ENCODE measurements at regions not wholly inside any gene's neighbourhood (a gene's known extent, or its start where the extent isn't known, plus 50 kb on each side); places are given as distances from the start of the nearest gene placed in this dataset.

DNA sequence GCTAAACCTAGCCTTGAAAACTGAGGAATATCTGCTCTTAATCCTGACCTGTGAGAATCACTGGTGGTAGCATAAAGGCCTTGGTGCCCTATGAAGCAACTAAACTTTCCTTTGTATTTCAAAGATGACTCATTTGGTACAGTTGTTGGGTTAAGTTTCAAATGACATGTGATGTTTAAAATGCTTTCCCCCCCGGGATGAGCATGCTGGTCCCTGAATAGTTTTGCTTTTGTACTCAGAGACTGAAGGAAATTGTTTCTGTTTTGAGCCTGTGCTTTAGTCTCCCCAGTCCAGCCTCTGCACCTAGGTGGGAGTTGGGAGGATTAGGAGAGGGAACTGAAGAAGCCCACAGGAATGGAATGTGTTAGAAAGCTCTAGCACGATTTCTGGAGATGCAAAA is 258.9 kb upstream of the NPY start:
- no peak overlapping the region for H3K4me3 Mint-ChIP-seq
- TF ChIP-seq, protein P1, sequence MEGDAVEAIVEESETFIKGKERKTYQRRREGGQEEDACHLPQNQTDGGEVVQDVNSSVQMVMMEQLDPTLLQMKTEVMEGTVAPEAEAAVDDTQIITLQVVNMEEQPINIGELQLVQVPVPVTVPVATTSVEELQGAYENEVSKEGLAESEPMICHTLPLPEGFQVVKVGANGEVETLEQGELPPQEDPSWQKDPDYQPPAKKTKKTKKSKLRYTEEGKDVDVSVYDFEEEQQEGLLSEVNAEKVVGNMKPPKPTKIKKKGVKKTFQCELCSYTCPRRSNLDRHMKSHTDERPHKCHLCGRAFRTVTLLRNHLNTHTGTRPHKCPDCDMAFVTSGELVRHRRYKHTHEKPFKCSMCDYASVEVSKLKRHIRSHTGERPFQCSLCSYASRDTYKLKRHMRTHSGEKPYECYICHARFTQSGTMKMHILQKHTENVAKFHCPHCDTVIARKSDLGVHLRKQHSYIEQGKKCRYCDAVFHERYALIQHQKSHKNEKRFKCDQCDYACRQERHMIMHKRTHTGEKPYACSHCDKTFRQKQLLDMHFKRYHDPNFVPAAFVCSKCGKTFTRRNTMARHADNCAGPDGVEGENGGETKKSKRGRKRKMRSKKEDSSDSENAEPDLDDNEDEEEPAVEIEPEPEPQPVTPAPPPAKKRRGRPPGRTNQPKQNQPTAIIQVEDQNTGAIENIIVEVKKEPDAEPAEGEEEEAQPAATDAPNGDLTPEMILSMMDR (IDR thresholded peaks at IDR 0.05) = no peak
- H3K27ac Mint-ChIP-seq = no peak overlapping the region
- no peaks in the 10 kb centered on the region for H3K4me1 Mint-ChIP-seq (ENCODE audit: low read depth)
- H3K27me3 Mint-ChIP-seq (ENCODE audit: insufficient read depth) = peaks cover 2% of the 10 kb centered on the region
- DNase-seq = no peak
- H3K9me3 Mint-ChIP-seq = peaks cover 21% of the 10 kb centered on the region
- H3K36me3 Mint-ChIP-seq (ENCODE audit: low read depth) = no peaks in the 10 kb centered on the region; the same call in 1 of the 2 replicates

DNA sequence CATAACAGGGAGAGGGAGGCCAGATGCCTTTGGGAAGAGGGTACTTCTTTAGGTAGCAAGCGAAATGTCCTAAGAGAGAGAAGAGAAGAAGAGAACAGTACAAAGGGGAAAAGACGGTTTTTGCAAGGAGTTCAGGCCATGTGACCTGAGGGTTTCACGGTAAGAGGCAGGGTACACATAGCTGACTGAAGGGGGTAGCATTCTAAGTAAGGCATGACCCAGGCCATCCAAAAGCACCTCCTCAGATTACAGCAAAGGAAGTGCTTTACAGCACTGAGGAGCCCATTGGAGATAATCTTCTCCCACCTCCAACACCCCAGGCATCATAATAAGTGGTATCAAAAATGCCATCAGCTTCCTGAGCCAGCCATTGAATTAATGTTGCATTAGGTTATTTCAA is 258.2 kb upstream of the NPY start:
- TF ChIP-seq, protein P1 (IDR thresholded peaks at IDR 0.05) = no peak

DNA sequence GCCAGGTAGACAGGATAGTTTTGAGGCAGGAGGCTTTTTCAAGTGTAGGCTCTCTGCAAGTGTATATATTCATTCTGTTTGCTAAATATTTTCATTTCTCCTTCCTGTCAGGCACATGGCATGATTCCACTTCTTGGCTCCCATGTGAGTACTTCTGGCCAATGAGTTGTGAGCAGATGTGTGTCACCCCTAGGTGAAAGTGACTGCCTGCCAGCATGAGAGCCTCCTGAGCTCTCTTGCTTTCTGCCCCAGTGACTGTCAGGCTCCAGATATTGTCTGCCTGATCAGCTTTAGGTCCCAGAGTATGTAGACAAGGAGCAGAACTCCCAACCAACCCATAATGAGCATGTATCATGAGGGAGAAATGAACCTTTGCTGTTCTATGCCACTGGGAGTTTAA is 257.6 kb upstream of the NPY start:
- Mint-ChIP-seq H3K4me3 (no peak overlapping the region), H3K27ac (no peak overlapping the region), H3K27me3 (ENCODE audit: insufficient read depth) (peaks cover 2% of the 10 kb centered on the region), H3K9me3 (peaks cover 21% of the 10 kb centered on the region), H3K4me1 (ENCODE audit: low read depth) (no peaks in the 10 kb centered on the region), H3K36me3 (ENCODE audit: low read depth) (no peaks in the 10 kb centered on the region; the same call in 1 of the 2 replicates)
- TF ChIP-seq, protein P1 (IDR thresholded peaks at IDR 0.05) = no peak
- no peak for DNase-seq

More for the DNA sequence above, 258.2 kb upstream of the NPY start:
- peaks cover 21% of the 10 kb centered on the region for H3K9me3 Mint-ChIP-seq
- no peak for DNase-seq
- H3K4me3 Mint-ChIP-seq = no peak overlapping the region
- H3K27ac Mint-ChIP-seq = no peak overlapping the region
- no peaks in the 10 kb centered on the region; the same call in 1 of the 2 replicates for H3K36me3 Mint-ChIP-seq (ENCODE audit: low read depth)
- peaks cover 2% of the 10 kb centered on the region for H3K27me3 Mint-ChIP-seq (ENCODE audit: insufficient read depth)
- H3K4me1 Mint-ChIP-seq (ENCODE audit: low read depth) = no peaks in the 10 kb centered on the region

DNA sequence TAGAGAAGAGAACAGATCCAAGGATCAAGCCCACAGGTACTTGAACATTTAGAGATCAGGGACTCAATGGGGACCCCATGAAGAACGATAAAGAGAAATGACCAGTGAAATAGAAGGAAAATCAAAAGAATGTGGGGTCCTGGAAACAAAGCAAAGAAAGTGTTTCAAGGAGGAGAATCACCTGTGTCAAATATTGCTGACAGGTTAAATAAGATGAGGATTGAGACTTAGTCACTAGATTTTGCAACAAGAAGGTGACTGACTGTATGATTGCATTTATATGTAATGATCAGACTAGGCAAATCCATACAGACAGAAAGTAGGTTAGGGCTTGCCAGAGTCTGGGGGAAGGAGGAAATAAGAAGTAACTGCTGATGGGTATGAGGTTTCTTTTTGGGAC is 254.9 kb upstream of the NPY start:
- no peak for DNase-seq
- Mint-ChIP-seq H3K27ac (no peak overlapping the region), H3K9me3 (peaks cover 18% of the 10 kb centered on the region)

DNA sequence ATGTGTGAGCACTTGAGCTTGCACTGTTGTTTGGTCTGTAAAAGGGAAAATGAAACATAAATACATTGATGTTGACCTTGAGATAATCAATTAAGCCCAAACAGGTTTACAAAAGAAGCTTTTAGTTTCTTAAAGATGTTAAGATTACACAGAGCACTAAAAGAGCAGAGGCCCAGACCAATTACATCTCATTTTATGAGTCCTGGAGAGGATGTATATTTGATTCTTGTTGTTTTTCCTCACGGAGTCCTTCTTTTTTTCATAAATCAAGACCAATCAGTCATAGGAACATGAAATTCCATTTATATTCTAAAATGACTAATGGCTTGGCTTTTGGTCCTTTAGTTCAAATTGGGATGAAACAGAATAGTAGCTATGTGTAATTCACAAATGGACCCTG is 249.7 kb upstream of the NPY start:
- no peak overlapping the region for H3K4me3 Mint-ChIP-seq
- TF ChIP-seq, protein P1 (IDR thresholded peaks at IDR 0.05) = no peak
- H3K4me1 Mint-ChIP-seq (ENCODE audit: low read depth) = no peaks in the 10 kb centered on the region
- DNase-seq = no peak
- no peaks in the 10 kb centered on the region for H3K36me3 Mint-ChIP-seq (ENCODE audit: low read depth)
- H3K9me3 Mint-ChIP-seq = 0 out of 2 replicates have a peak, but pooled peaks cover 5% of the 10 kb centered on the region
- no peak overlapping the region for H3K27ac Mint-ChIP-seq
- H3K27me3 Mint-ChIP-seq (ENCODE audit: insufficient read depth) = no peaks in the 10 kb centered on the region; the same call in 1 of the 2 replicates

More for the DNA sequence above, 254.9 kb upstream of the NPY start:
- Mint-ChIP-seq H3K36me3 (ENCODE audit: low read depth) (no peaks in the 10 kb centered on the region), H3K27me3 (ENCODE audit: insufficient read depth) (peaks cover 2% of the 10 kb centered on the region), H3K4me3 (no peak overlapping the region), H3K4me1 (ENCODE audit: low read depth) (no peaks in the 10 kb centered on the region)
- TF ChIP-seq, protein P1 (IDR thresholded peaks at IDR 0.05) = no peak
